Brain microvascular endothelial cell (primary cell): ENCODE measurements at regions not wholly inside any gene's neighbourhood (a gene's known extent, or its start where the extent isn't known, plus 50 kb on each side); places are given as distances from the start of the nearest gene placed in this dataset.

Experiments used
- DNase-seq: peaks from one replicate; pipeline ENCODE4 v3.0.0-alpha.2; 2020
- H3K27ac ChIP-seq: fragments of 250-450 bp; sonication (Bioruptor Pico); 2 replicates; pipeline ENCODE4 v1.5.1; 2020; ENCODE audit warnings: mild to moderate bottlenecking, moderate library complexity
- H3K27me3 ChIP-seq: fragments of 250-450 bp; sonication (Bioruptor Pico); replicated peaks from 2 replicates; pipeline ENCODE4 v1.5.1; 2020; ENCODE audit warnings: mild to moderate bottlenecking
- H3K36me3 ChIP-seq: fragments of 250-450 bp; sonication (Bioruptor Pico); replicated peaks from 2 replicates; pipeline ENCODE4 v1.5.1; 2020; ENCODE audit warnings: mild to moderate bottlenecking
- H3K4me3 ChIP-seq: 2 replicates; pipeline ENCODE4 v1.5.1; 2011; ENCODE audit warnings: low read depth, mild to moderate bottlenecking, control low read depth, low read length, moderate library complexity
- in situ Hi-C: cut with HindIII; loops from 2 replicates; pipeline ENCODE4 v1.10.0; 2017; ENCODE audit warnings: low sequenced_read_pairs, low pct_ligation_motif_present
- TF ChIP-seq, protein P1 (sequence below): IDR thresholded peaks from 2 replicates; pipeline ENCODE4 v1.5.1; 2011; ENCODE audit warnings: low read depth, mild to moderate bottlenecking, moderate library complexity, low read length, control low read depth, inconsistent platforms; ENCODE audit errors: missing control alignments

- no peak overlapping the region for H3K4me3 ChIP-seq
- no peaks in the 10 kb centered on the region for H3K36me3 ChIP-seq
- TF ChIP-seq, protein P1, sequence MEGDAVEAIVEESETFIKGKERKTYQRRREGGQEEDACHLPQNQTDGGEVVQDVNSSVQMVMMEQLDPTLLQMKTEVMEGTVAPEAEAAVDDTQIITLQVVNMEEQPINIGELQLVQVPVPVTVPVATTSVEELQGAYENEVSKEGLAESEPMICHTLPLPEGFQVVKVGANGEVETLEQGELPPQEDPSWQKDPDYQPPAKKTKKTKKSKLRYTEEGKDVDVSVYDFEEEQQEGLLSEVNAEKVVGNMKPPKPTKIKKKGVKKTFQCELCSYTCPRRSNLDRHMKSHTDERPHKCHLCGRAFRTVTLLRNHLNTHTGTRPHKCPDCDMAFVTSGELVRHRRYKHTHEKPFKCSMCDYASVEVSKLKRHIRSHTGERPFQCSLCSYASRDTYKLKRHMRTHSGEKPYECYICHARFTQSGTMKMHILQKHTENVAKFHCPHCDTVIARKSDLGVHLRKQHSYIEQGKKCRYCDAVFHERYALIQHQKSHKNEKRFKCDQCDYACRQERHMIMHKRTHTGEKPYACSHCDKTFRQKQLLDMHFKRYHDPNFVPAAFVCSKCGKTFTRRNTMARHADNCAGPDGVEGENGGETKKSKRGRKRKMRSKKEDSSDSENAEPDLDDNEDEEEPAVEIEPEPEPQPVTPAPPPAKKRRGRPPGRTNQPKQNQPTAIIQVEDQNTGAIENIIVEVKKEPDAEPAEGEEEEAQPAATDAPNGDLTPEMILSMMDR: no peak
- no peaks in the 10 kb centered on the region for H3K27me3 ChIP-seq
- no peak overlapping the region for H3K27ac ChIP-seq
- in situ Hi-C loops: no loop called here
- DNase-seq: no peak
Measured at GRCh38 chr7:138299066-138299465, 161.0 kb upstream of the TRIM24 start.

GRCh38 chr7:138303230-138304070 is 156.6 kb upstream of the TRIM24 start:
- TF ChIP-seq, protein P1: no peak
- in situ Hi-C loops: no loop called here

DNA sequence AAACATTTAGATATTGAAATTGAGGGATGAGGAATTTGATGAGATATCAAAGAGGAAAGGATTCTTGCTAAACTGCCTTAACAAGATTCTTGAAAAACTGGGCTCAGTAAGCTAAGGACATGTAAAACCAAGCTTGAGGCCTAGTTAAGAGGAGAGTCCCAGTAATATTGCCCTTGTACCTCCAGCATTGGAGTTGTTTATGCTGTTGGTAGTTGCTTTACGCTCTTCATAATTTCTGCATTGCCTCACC is 156.1 kb upstream of the TRIM24 start:
- Histone ChIP-seq H3K4me3 (no peak overlapping the region), H3K36me3 (no peaks in the 10 kb centered on the region), H3K27me3 (no peaks in the 10 kb centered on the region), H3K27ac (no peak overlapping the region)
- in situ Hi-C loops: no loop called here
- DNase-seq: no peak
- TF ChIP-seq, protein P1: no peak

More at GRCh38 chr7:138303230-138304070, 156.6 kb upstream of the TRIM24 start:
- no peak overlapping the region for H3K27ac ChIP-seq
- DNase-seq: no peak
- no peaks in the 10 kb centered on the region for H3K27me3 ChIP-seq
- H3K4me3 ChIP-seq: no peak overlapping the region
- no peaks in the 10 kb centered on the region for H3K36me3 ChIP-seq

GRCh38 chr7:138307633-138308032 is 152.4 kb upstream of the TRIM24 start:
- Histone ChIP-seq H3K4me3 (no peak overlapping the region), H3K36me3 (no peaks in the 10 kb centered on the region), H3K27ac (no peak overlapping the region), H3K27me3 (no peaks in the 10 kb centered on the region)
- in situ Hi-C loops: no loop called here
- DNase-seq: no peak
- TF ChIP-seq, protein P1: no peak

DNA sequence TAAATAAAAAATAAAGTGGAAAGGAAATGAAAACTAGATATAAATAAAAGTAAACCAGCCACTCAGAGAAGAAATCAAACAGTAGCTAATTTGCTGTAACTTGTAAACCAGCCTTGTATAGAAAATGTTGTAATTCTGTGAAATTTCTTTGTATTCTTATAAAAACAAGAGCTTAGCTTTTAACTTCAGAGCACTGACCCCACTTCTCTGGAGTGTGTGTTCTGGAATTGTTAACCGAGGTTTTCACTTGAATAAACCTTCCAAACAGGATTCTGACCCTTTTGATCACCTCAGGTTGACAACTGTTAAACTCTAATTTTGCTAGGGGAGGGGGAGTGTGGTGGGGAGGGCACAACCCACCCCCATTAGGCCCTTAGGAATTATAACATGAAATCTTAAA is 151.9 kb upstream of the TRIM24 start:
- Histone ChIP-seq H3K27me3 (no peaks in the 10 kb centered on the region), H3K36me3 (no peaks in the 10 kb centered on the region), H3K27ac (no peak overlapping the region), H3K4me3 (no peak overlapping the region)
- DNase-seq: no peak
- TF ChIP-seq, protein P1: no peak
- in situ Hi-C loops: no loop called here

GRCh38 chr7:138309186-138309585 is 150.9 kb upstream of the TRIM24 start:
- TF ChIP-seq, protein P1: no peak
- DNase-seq: no peak
- in situ Hi-C loops: no loop called here
- Histone ChIP-seq H3K27me3 (no peaks in the 10 kb centered on the region), H3K4me3 (no peak overlapping the region), H3K27ac (no peak overlapping the region), H3K36me3 (no peaks in the 10 kb centered on the region)
